Psoas muscle (tissue), 7 donors: ENCODE measurements at regions not wholly inside any gene's neighbourhood (a gene's known extent, or its start where the extent isn't known, plus 50 kb on each side); places are given as distances from the start of the nearest gene placed in this dataset.

Source experiments
- ATAC-seq, 4 donors: fragments of 200-7000 bp; cut with Tn5 transposase; one replicate each; pipeline ENCODE4 v1.9.1; 2020; ENCODE audit warnings: moderate library complexity in 3 of 4, mild to moderate bottlenecking in 2 of 4
- DNase-seq, 2 donors: peaks; one replicate each; pipeline ENCODE4 v3.0.0-alpha.2; 2020
- H3K27ac ChIP-seq: fragments of 200-600 bp; one replicate; pipeline ENCODE4 v1.8.0; 2022
- H3K27me3 ChIP-seq, 3 donors: fragments of 200-600 bp in 1 of 3; one replicate each; pipeline versions ENCODE4 v1.6.1 to v1.8.0; 2013 to 2022; ENCODE audit warnings: low read length in 2 of 3, mild to moderate bottlenecking in 2 of 3, moderate library complexity in 1 of 3; ENCODE audit not compliant: insufficient read depth in 3 of 3
- H3K36me3 ChIP-seq, 2 donors: fragments of 200-600 bp in 1 of 2; one replicate each; pipeline versions ENCODE4 v1.6.1 to v1.8.0; 2013 to 2022; ENCODE audit warnings: low read depth in 1 of 2, mild to moderate bottlenecking in 1 of 2, moderate library complexity in 1 of 2; ENCODE audit not compliant: insufficient read depth in 1 of 2
- H3K4me1 ChIP-seq: fragments of 200-600 bp; one replicate; pipeline ENCODE4 v1.8.0; 2022
- H3K4me3 ChIP-seq: fragments of 200-600 bp; one replicate; pipeline ENCODE4 v1.8.0; 2022; ENCODE audit warnings: mild to moderate bottlenecking
- H3K9me3 ChIP-seq: fragments of 200-600 bp; one replicate; pipeline ENCODE4 v1.8.0; 2022
- CTCF ChIP-seq: fragments of 200-600 bp; IDR thresholded peaks from one replicate; pipeline ENCODE4 v1.8.0; 2022; ENCODE audit warnings: antibody characterized with exemption
- WGBS, 3 donors: extraction: QIAGEN DNeasy Blood & Tissue Kit; methylation state at CpG; one replicate each; pipeline versions ENCODE4 v1.1.6 to v1.1.7; 2013; 5-methylcytosine and 5-hydroxymethylcytosine counted together
- intact Hi-C, 2 donors: fragments of 100-400 bp; cut with DNase I; formaldehyde crosslinking; loops; one replicate each; pipeline versions ENCODE4 v1.11.0 to v1.14.2; 2022
- donor health status: healthy with polysubstance abuse.
- donor health status: DM: no; HTN: no; CAD: no; lungs with moderate emphysema.
- donor health status: Bipolar disorder and iron deficiency.
- donor health status: healthy.
- donor health status: DM: yes; HTN: yes; CAD: no.
- donor health status: DM: no; HTN: no; CAD: no.
- donor health status: DM: yes; HTN: yes; CAD: no.

- no peak for TF ChIP-seq CTCF
- no peaks in the 10 kb centered on the region for H3K27me3 ChIP-seq
- no peak overlapping the region for H3K4me3 ChIP-seq
- H3K36me3 ChIP-seq: no peaks in the 10 kb centered on the region
- intact Hi-C loops: no loop called here
- DNase-seq: no peak
- no peak for ATAC-seq
- H3K4me1 ChIP-seq: peaks cover 19% of the 10 kb centered on the region
- H3K9me3 ChIP-seq: no peaks in the 10 kb centered on the region
- 95 to 96% (median 95%) methylated on average over 2 of the region's 2 CpGs for WGBS, 3 donors
- no peak overlapping the region for H3K27ac ChIP-seq
Measured at GRCh38 chr13:79909644-79910043, 428.7 kb downstream of the NDFIP2 start.

- Histone ChIP-seq H3K36me3 (no peaks in the 10 kb centered on the region), H3K4me1 (peaks cover 12% of the 10 kb centered on the region), H3K9me3 (no peaks in the 10 kb centered on the region), H3K27me3 (no peaks in the 10 kb centered on the region), H3K27ac (no peak overlapping the region), H3K4me3 (no peak overlapping the region)
- no peak for ATAC-seq
- DNase-seq: no peak
- intact Hi-C loops: no loop called here
- 67 to 80% (median 68%) methylated on average over 3 of the region's 3 CpGs for WGBS, 3 donors
- no peak for TF ChIP-seq CTCF
Measured at GRCh38 chr13:79908381-79908780, 427.4 kb downstream of the NDFIP2 start.

GRCh38 chr13:79907527-79907926 lies 426.6 kb downstream of the NDFIP2 start:
- ATAC-seq: no peak
- intact Hi-C loops: no loop called here
- Histone ChIP-seq H3K4me1 (peaks cover 5% of the 10 kb centered on the region), H3K27me3 (no peaks in the 10 kb centered on the region), H3K27ac (no peak overlapping the region), H3K36me3 (no peaks in the 10 kb centered on the region), H3K4me3 (no peak overlapping the region), H3K9me3 (no peaks in the 10 kb centered on the region)
- no peak for TF ChIP-seq CTCF
- no peak for DNase-seq
- WGBS, 3 donors: 95 to 98% (median 97%) methylated on average over 1 of the region's 1 CpG

- DNase-seq: no peak
- H3K27ac ChIP-seq: no peak overlapping the region
- H3K36me3 ChIP-seq: no peaks in the 10 kb centered on the region
- intact Hi-C loops: no loop called here
- H3K4me3 ChIP-seq: no peak overlapping the region
- H3K4me1 ChIP-seq: no peaks in the 10 kb centered on the region
- H3K9me3 ChIP-seq: no peaks in the 10 kb centered on the region
- WGBS, 3 donors: 74 to 83% (median 80%) methylated on average over 3 of the region's 3 CpGs
- H3K27me3 ChIP-seq: no peaks in the 10 kb centered on the region
- TF ChIP-seq CTCF: no peak
- ATAC-seq: no peak
Measured at GRCh38 chr13:79906345-79906744, 425.4 kb downstream of the NDFIP2 start.

GRCh38 chr13:79905018-79905417 lies 424.1 kb downstream of the NDFIP2 start:
- ATAC-seq (no peak), DNase-seq (no peak)
- H3K27me3 ChIP-seq: no peaks in the 10 kb centered on the region
- no peaks in the 10 kb centered on the region for H3K4me1 ChIP-seq
- WGBS, 3 donors: 50 to 95% (median 72%) methylated on average over 2 of the region's 2 CpGs
- H3K9me3 ChIP-seq: no peaks in the 10 kb centered on the region
- intact Hi-C loops: no loop called here
- TF ChIP-seq CTCF: no peak
- no peaks in the 10 kb centered on the region for H3K36me3 ChIP-seq
- H3K4me3 ChIP-seq: no peak overlapping the region
- no peak overlapping the region for H3K27ac ChIP-seq
